HL-60 (cell line): ENCODE measurements at regions not wholly inside any gene's neighbourhood (a gene's known extent, or its start where the extent isn't known, plus 50 kb on each side); places are given as distances from the start of the nearest gene placed in this dataset.

Source experiments
- CTCF ChIP-seq: IDR thresholded peaks from one replicate; pipeline ENCODE4 v1.5.1; 2011; ENCODE audit warnings: low read length, control low read depth, inconsistent platforms; ENCODE audit not compliant: insufficient read depth
- POLR2AphosphoS5 ChIP-seq: IDR thresholded peaks from 2 replicates; pipeline ENCODE4 v1.6.1; 2012; ENCODE audit warnings: low read depth
- REST ChIP-seq: IDR thresholded peaks from 2 replicates; pipeline ENCODE4 v1.6.1; 2012; ENCODE audit warnings: low read depth; ENCODE audit not compliant: insufficient replicate concordance
- SPI1 ChIP-seq: IDR thresholded peaks from 2 replicates; pipeline ENCODE4 v1.6.1; 2012; ENCODE audit warnings: low read depth, mild to moderate bottlenecking, borderline replicate concordance

GRCh38 chrX:39327705-39328104, 526.4 kb downstream of the MID1IP1 start:
- TF ChIP-seq CTCF (no peak), POLR2AphosphoS5 (no peak), REST (no peak), SPI1 (no peak)
